Keratinocyte (primary cell): ENCODE measurements at regions not wholly inside any gene's neighbourhood (a gene's known extent, or its start where the extent isn't known, plus 50 kb on each side); places are given as distances from the start of the nearest gene placed in this dataset.

ENCODE experiments used
- DNase-seq: peaks from one replicate; pipeline ENCODE4 v3.0.0-alpha.2; 2011; ENCODE audit warnings: low read depth, missing footprints, low spot score
- FAIRE-seq: peaks from 2 replicates; lab custom pipeline; 2011; peaks lifted over from hg19 to GRCh38; lab: Jason Lieb, UNC
- H2AFZ ChIP-seq: 2 replicates; pipeline ENCODE4 v1.6.0; 2012; ENCODE audit warnings: low read length, control low read depth, inconsistent platforms; ENCODE audit not compliant: control insufficient read depth
- H3K27ac ChIP-seq: 2 replicates; pipeline ENCODE4 v1.5.1; 2011; ENCODE audit warnings: low read length; ENCODE audit not compliant: control insufficient read depth, insufficient read depth
- H3K27me3 ChIP-seq: 3 replicates; pipeline ENCODE4 v1.6.0; 2011; ENCODE audit warnings: low read length; ENCODE audit not compliant: control insufficient read depth, insufficient read depth; ENCODE audit errors: extremely low read depth
- H3K36me3 ChIP-seq, 2 experiments: 2 replicates in 1 of 2; 3 replicates in 1 of 2; pipeline ENCODE4 v1.5.1; 2011; ENCODE audit warnings: low read length in 2 of 2, mild to moderate bottlenecking in 1 of 2; ENCODE audit not compliant: control insufficient read depth in 2 of 2, insufficient read depth in 2 of 2; ENCODE audit errors: extremely low read depth in 1 of 2
- H3K4me1 ChIP-seq: 3 replicates; pipeline ENCODE4 v1.5.1; 2011; ENCODE audit warnings: low read length; ENCODE audit not compliant: control insufficient read depth, insufficient read depth; ENCODE audit errors: extremely low read depth
- H3K4me2 ChIP-seq: 3 replicates; pipeline ENCODE4 v1.6.0; 2011; ENCODE audit warnings: low read depth, low read length; ENCODE audit not compliant: control insufficient read depth, insufficient read depth; ENCODE audit errors: extremely low read depth
- H3K4me3 ChIP-seq, 3 experiments: fragments of 200-600 bp in 1 of 3; sonication (generic) in 1 of 3; 2 replicates in 2 of 3; 3 replicates in 1 of 3; pipeline ENCODE4 v1.5.1; 2011 to 2016; ENCODE audit warnings: low read length in 3 of 3, mild to moderate bottlenecking in 3 of 3, control low read depth in 2 of 3, inconsistent platforms in 1 of 3, low read depth in 1 of 3, mixed read lengths in 1 of 3, mixed run types in 1 of 3, moderate library complexity in 1 of 3; ENCODE audit not compliant: control insufficient read depth in 2 of 3, insufficient read depth in 2 of 3; ENCODE audit errors: extremely low read depth in 1 of 3
- H3K79me2 ChIP-seq: 2 replicates; pipeline ENCODE4 v1.6.0; 2012; ENCODE audit warnings: low read length; ENCODE audit not compliant: control insufficient read depth, insufficient read depth
- H3K9ac ChIP-seq: 3 replicates; pipeline ENCODE4 v1.6.0; 2011; ENCODE audit warnings: low read length; ENCODE audit not compliant: control insufficient read depth, insufficient read depth; ENCODE audit errors: extremely low read depth
- H3K9me1 ChIP-seq: 3 replicates; pipeline ENCODE4 v1.6.0; 2011; ENCODE audit warnings: low read length; ENCODE audit not compliant: control insufficient read depth, insufficient read depth; ENCODE audit errors: extremely low read depth
- H3K9me3 ChIP-seq: 2 replicates; pipeline ENCODE4 v1.5.1; 2012; ENCODE audit warnings: low read depth, low read length; ENCODE audit not compliant: control insufficient read depth
- H4K20me1 ChIP-seq: 3 replicates; pipeline ENCODE4 v1.6.0; 2011; ENCODE audit warnings: low read length; ENCODE audit not compliant: control insufficient read depth, insufficient read depth; ENCODE audit errors: extremely low read depth
- EZH2 ChIP-seq: IDR thresholded peaks from one replicate; pipeline ENCODE4 v1.6.1; 2012; ENCODE audit warnings: inconsistent platforms, mild to moderate bottlenecking, low read length, moderate library complexity
- dilution Hi-C: fragments of 300-500 bp; cut with MboI; formaldehyde crosslinking; loops from one replicate; pipeline ENCODE4 v1.7.0; 2020; ENCODE audit warnings: low sequenced_read_pairs; ENCODE audit not compliant: extremely low pct_ligation_motif_present
- TF ChIP-seq, protein P1 (sequence below), 3 experiments: IDR thresholded peaks in 1 of 3; conservative IDR thresholded peaks in 1 of 3; optimal IDR thresholded peaks in 1 of 3; 2 replicates in 2 of 3; 3 replicates in 1 of 3; pipeline versions ENCODE3 to v1.5.1; 2011; ENCODE audit warnings: low read length in 3 of 3, mild to moderate bottlenecking in 3 of 3, moderate library complexity in 2 of 3, control low read depth in 1 of 3, inconsistent platforms in 1 of 3; ENCODE audit not compliant: insufficient read depth in 2 of 3; ENCODE audit errors: extremely low read depth in 1 of 3

DNA sequence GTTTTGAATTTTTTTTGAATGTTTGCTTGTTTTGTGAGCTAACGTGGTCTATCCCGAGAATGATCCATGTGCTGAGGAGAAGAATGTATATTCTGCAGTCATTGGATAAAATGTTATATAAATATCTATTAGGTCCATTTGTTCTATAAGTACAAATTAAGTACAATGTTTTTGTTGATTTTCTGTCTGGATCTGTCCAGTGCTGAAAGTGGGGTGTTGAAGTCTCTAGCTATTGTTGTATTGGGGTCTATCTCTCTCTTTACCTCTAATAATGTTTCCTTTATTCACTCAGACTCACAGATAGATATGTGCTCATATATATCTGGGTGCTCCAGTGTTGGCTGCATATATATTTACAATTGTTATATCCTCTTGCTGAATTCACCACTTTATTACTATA is 144.8 kb upstream of the SETMAR start:
- Histone ChIP-seq H3K4me2 (no peak overlapping the region), H3K27me3 (no peaks in the 10 kb centered on the region), H4K20me1 (no peaks in the 10 kb centered on the region), H3K36me3 (no peaks in the 10 kb centered on the region), H3K79me2 (no peaks in the 10 kb centered on the region), H2AFZ (no peak overlapping the region), H3K9ac (no peak overlapping the region), H3K9me3 (no peaks in the 10 kb centered on the region), H3K9me1 (no peaks in the 10 kb centered on the region), H3K4me3 (no peak overlapping the region), H3K4me1 (no peaks in the 10 kb centered on the region), H3K27ac (no peak overlapping the region)
- dilution Hi-C loops = no loop called here
- FAIRE-seq = no peak
- no peak for DNase-seq
- TF ChIP-seq, protein P1, sequence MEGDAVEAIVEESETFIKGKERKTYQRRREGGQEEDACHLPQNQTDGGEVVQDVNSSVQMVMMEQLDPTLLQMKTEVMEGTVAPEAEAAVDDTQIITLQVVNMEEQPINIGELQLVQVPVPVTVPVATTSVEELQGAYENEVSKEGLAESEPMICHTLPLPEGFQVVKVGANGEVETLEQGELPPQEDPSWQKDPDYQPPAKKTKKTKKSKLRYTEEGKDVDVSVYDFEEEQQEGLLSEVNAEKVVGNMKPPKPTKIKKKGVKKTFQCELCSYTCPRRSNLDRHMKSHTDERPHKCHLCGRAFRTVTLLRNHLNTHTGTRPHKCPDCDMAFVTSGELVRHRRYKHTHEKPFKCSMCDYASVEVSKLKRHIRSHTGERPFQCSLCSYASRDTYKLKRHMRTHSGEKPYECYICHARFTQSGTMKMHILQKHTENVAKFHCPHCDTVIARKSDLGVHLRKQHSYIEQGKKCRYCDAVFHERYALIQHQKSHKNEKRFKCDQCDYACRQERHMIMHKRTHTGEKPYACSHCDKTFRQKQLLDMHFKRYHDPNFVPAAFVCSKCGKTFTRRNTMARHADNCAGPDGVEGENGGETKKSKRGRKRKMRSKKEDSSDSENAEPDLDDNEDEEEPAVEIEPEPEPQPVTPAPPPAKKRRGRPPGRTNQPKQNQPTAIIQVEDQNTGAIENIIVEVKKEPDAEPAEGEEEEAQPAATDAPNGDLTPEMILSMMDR (optimal IDR thresholded peaks at IDR 0.05 in 1 of 3, IDR thresholded peaks at IDR 0.05 in 1 of 3, conservative IDR thresholded peaks at IDR 0.05 in 1 of 3; ENCODE audit: extremely low read depth in 1 of 3, insufficient read depth in 2 of 3, low read length in 3 of 3) = no peak
- no peak for TF ChIP-seq EZH2

DNA sequence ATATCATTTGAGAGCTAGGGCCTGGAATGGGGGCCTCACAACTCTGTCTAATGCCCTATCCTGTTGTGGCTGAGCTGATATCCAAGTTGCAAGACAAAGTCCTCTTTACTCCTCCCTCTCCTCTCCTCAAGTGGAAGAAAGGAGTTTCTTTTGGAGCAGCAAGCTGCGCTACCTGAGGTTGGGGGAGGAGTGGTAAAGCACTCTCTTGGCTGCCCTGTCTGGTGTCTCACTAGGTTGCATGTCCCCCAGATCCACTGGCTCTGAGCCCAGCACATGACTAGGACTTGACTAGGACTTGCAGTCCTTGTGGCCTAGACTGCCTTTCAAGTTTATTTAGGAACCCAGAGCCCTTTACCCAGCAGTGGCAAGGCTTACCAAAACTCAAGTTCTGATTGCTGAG is 141.1 kb upstream of the SETMAR start:
- no peak overlapping the region for H2AFZ ChIP-seq
- TF ChIP-seq, protein P1 (optimal IDR thresholded peaks at IDR 0.05 in 1 of 3, IDR thresholded peaks at IDR 0.05 in 1 of 3, conservative IDR thresholded peaks at IDR 0.05 in 1 of 3; ENCODE audit: extremely low read depth in 1 of 3, insufficient read depth in 2 of 3, low read length in 3 of 3) = no peak
- TF ChIP-seq EZH2 = no peak
- H3K27me3 ChIP-seq = no peaks in the 10 kb centered on the region
- no peak overlapping the region for H3K4me3 ChIP-seq
- no peak for FAIRE-seq
- H3K27ac ChIP-seq = no peak overlapping the region
- H3K9me3 ChIP-seq = no peaks in the 10 kb centered on the region
- H3K4me2 ChIP-seq = no peak overlapping the region
- no peaks in the 10 kb centered on the region for H3K9me1 ChIP-seq
- H3K9ac ChIP-seq = no peak overlapping the region
- dilution Hi-C loops = no loop called here
- H3K79me2 ChIP-seq = no peaks in the 10 kb centered on the region
- H3K4me1 ChIP-seq = no peaks in the 10 kb centered on the region
- DNase-seq = no peak
- H3K36me3 ChIP-seq = no peaks in the 10 kb centered on the region
- H4K20me1 ChIP-seq = no peaks in the 10 kb centered on the region
